GM18507 (cell line): ENCODE measurements at regions not wholly inside any gene's neighbourhood (a gene's known extent, or its start where the extent isn't known, plus 50 kb on each side); places are given as distances from the start of the nearest gene placed in this dataset.

ENCODE experiments used
- DNase-seq: peaks from one replicate; pipeline ENCODE4 v3.0.0; 2011; ENCODE audit warnings: low read depth; ENCODE audit not compliant: insufficient read length; ENCODE audit errors: extremely low spot score
- FAIRE-seq: peaks from 2 replicates; lab custom pipeline; 2011; peaks lifted over from hg19 to GRCh38; lab: Jason Lieb, UNC

- no peak for DNase-seq
These were observed 613.2 kb upstream of the NOX3 start for GRCh38 chr6:156068881-156069280.

DNA sequence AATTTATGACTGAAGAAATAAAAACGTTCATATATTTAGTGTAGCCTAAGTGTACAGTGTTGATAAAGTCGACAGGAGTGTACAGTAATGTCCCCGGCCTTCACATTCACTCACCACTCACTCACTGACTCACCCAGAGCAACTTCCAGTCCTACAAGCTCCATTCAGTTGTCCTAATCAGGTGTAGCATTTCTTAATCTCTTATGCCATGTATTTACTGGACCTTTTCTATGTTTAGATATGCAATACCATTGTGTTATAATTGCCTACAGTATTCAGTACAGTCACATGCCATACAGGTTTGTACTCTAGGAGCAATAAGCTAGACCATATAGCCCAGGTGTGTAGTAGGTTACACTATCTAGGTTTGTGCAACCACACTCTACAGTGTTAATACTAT lies 610.2 kb upstream of the NOX3 start:
- no peak for DNase-seq
- no peak for FAIRE-seq

More at GRCh38 chr6:156068881-156069280, 613.2 kb upstream of the NOX3 start:
- FAIRE-seq, result no peak

GRCh38 chr6:156062091-156062563 lies 606.5 kb upstream of the NOX3 start:
- FAIRE-seq, result no peak

GRCh38 chr6:156061465-156061864 lies 605.8 kb upstream of the NOX3 start:
- FAIRE-seq (no peak), DNase-seq (no peak)

More at GRCh38 chr6:156062091-156062563, 606.5 kb upstream of the NOX3 start:
- DNase-seq, result no peak

DNA sequence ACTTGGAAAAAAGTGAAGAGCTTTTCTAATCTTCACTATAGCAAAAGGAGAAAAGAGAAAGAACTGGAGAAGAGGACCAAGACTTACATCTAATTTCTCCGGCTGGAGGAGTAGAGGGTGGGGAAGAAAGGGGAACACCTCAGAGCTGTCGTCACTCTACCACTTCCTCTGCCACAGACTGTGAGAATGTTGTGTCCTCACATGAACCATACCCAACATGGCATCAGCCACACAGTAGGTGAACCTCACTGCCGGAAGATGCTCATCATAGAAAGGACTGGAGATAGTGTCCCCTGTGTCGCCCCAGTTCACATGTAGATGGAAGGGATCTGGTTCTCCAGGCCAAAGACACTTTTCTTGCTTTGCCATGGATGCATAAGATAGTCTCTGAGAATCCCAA lies 604.4 kb upstream of the NOX3 start:
- FAIRE-seq, result no peak
- no peak for DNase-seq

GRCh38 chr6:156058356-156058755 lies 602.7 kb upstream of the NOX3 start:
- no peak for DNase-seq
- FAIRE-seq, result no peak

GRCh38 chr6:156057869-156058268 lies 602.2 kb upstream of the NOX3 start:
- DNase-seq (no peak), FAIRE-seq (no peak)

DNA sequence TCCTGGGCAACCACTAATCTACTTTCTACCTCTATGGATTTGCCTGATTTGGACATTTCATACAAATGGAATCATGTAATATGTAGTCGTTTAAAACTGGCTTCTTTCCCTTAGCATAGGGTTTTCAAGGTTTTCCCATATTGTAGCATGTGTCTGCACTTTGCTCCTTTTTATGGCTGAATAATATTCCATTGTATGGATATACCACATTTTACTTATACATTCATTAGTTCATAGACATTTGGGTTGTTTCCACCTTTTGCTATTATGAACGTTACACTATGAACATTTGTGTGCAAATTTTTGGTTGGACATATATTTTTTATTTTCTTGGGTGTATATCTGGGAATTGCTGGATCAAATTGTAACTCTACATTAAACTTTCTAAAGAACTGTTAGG lies 600.4 kb upstream of the NOX3 start:
- FAIRE-seq (no peak), DNase-seq (no peak)

GRCh38 chr6:156053626-156054025 lies 598.0 kb upstream of the NOX3 start:
- FAIRE-seq, result no peak
- DNase-seq, result no peak

DNA sequence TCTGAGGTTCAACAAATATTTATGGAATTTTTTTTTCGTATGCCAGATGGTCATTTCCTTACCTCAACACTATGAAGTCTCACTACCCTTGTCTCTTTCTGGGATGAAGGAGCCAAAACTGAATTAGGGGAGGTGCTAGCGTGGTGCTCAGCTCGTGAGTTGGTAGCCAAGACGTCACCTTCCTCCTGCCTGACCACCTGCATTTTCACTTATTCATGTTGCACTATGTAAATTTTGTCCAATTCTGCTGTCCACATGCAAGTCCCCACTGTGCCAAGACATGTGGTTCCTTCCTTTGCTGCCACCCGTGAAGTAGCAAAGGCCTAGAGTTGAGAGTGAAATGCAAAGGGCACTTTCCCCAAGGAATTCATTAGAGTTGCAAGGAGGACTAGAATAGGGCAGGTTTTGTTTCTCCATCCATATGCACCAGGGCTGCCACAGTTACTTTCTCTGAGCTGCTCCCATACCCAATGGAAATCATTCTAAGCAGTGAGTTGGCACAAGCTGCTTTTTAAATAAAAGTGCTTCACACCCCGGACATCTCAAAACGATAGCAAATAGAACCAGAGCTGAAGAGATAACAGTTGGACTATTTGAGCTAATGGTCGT lies 591.3 kb upstream of the NOX3 start:
- FAIRE-seq (no peak), DNase-seq (no peak)

DNA sequence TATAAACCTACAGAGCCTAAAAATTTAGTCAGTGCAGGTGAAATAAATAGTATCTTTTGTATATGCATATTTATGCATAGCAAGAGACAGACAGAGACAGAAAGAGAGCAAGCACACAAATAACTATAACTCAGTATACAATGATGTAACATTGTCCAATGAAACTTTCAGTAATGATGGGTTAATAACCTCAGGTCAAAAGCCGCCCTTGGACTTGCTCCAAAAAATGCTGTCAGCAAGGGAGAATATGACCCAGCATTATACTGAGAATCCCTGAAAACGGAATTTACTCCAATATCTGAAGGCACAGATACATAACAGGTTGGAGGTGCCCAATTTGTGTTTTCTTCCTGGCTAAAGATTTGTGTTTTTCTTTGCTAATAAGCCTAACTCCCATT lies 590.6 kb upstream of the NOX3 start:
- FAIRE-seq, result no peak
- no peak for DNase-seq

DNA sequence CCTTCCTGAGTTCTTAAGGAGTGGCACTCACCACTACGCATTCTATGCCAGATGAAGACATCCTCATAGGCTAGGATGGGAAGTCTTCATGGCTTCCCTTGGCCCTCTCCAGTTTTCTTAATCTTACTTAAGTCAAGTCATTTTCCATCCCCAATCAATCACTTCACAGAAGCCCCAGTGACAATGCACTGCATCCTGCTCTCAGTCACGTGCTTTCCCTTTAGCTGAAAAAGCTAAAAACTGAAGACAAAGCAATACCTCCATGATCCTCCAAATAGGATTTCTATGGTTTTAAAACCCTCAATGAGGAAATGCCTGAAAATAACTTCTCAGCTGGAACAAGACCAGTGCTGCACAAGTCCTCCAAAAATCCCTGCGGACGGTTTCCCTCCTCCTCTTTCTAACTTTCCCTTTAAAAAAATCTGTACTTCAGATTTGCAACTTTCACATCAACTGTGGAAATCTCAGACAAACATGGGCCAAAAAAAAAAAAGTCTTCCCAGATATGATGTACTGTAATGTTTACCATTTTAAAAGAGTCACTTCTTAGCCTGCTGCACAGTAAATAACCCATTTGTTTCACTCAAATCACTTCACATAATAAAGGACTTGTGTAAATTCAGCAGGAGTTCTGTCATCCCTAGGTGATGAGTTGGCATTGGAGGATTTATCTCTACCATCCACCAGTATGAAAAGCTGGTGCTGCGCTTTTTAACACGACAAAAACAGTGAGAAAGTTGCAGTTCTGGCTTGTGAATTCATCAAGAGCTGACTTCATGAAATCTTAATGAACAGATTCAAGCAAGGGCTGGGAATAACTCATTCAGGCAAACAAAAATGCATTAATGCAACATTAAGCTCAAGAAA lies 590.0 kb upstream of the NOX3 start:
- DNase-seq, result no peak
- FAIRE-seq, result no peak

DNA sequence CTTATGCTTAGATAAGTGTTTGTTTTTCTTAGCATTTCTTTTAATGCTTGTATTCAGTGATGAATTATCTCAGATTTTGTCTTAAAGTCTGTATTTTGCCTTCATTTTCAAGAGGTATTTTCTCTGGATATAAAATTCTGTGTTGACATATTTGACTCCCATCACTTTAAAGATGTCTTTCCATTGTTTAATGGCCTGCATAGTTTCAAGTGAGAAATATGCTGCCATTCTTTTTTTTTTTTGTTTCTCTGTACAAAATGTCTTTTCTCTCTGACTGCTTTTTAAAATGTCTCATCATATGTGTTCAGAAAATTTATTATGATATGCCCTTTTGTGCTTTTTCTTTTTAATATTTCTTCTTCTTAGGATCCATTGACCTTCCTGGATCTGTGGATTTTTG lies 578.0 kb upstream of the NOX3 start:
- FAIRE-seq, result no peak
- DNase-seq, result no peak

DNA sequence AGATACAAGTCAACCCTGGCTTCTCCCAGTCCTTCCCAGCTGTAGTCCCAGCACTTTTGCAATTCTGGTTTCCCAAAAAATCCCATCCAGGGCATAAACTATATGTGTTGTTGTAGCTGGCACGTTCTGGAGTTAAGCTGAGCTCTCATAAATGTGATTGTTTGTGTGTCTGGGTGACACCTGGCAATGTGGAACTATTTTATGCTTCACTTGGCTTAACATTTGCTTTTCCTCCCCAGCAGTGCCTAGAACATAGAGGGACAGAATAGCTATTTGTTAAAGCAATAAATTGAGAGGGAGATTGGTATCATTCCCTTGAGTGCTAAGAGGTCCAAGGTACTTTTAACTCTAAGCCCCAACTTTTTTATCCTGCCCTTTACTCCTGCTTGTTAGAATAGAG lies 575.9 kb upstream of the NOX3 start:
- FAIRE-seq, result no peak
- DNase-seq, result no peak

DNA sequence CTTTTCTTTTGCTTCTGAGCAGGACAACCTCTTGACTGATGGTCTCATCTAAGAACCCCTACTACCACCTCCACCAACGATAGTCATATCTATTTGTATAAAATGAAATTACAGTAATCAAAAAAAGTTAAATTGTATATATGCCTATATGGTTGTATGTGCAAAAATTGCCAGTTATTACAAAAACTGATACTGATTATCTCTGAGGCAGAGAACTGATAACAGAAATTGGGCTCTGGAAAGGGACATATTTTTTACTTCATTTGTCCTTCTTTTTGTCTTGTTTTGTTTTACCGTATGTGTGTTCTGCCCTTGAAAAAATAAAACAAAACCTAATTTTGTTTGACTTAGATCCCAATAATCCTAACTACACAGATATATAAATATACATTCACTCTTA lies 574.4 kb upstream of the NOX3 start:
- DNase-seq, result no peak
- FAIRE-seq, result no peak

GRCh38 chr6:156029286-156029985 lies 573.8 kb upstream of the NOX3 start:
- FAIRE-seq, result no peak
- DNase-seq, result no peak

DNA sequence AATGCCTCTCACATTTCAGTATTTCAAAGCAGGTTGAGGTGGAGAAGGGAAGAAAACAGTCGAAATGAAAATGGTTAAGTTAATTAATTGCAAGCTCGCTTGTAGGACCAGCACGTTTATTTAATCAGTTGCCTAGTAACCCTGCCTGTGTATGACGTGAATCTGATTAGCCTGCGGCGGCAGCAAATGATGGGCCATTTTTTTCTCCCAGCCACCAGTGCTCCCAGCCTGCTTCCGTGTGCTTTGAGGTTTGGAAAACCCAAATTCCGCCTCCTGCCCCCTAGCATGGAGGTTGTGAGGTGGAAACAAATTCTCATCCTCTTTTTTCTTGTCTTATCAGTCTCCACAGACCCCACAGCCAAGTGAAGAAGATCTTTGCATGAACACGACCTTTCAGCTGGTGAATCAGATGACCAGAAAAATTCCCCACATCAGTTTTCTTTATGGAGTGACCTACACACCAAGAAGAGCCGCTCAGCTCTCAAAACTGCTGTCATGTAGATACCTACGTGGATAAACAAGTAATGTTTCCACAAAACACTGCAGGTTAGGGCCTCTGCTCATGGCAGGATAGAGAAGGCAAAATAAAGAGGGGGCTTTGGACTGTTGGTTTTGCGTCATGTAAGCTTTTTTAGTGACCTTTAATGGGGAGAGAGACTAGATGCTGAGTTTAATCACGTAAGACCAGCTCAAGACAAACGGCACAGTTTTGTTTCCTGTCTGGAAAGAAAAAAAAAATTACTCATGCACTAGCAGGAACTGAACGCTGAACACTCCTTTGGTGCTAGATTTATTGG lies 572.9 kb upstream of the NOX3 start:
- DNase-seq, result no peak
- no peak for FAIRE-seq

DNA sequence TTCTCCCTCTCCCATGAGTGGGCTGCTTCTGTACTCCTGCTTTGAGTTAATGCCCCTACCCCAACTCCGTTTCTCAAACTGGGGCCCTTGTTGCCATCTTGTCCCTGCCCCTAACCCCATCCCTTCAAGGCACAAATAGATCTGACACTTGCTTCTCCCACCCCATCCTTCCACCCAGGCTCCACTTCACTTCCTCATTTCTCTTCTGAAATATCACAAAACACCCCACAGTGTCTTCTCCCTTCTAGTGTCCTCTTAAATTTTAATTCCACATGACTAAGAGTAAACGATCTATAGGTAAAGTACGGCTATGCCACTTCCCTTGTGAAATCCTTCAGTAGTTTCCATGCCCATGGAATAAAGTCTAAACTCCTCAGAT lies 571.6 kb upstream of the NOX3 start:
- DNase-seq (no peak), FAIRE-seq (no peak)

- FAIRE-seq (no peak), DNase-seq (no peak)
These were observed 571.0 kb upstream of the NOX3 start for GRCh38 chr6:156026486-156027247.
